ENCODE measurements at regions not wholly inside any gene's neighbourhood (a gene's known extent, or its start where the extent isn't known, plus 50 kb on each side); places are given as distances from the start of the nearest gene placed in this dataset.

- FAIRE-seq (no peak), DNase-seq (ENCODE audit: low read depth in 1 of 2, low spot score in 1 of 2) (no peak), ATAC-seq (no peak)
- WGBS (ENCODE audit: missing lambda C conversion rate), result 84% methylated on average over 1 of the region's 1 CpG
- TF ChIP-seq TP53 (CRISPR knock-in tag; IDR thresholded peaks at IDR 0.05), result no peak
- TF ChIP-seq ZNF302 (CRISPR knock-in tag; IDR thresholded peaks at IDR 0.05), result no peak
- TF ChIP-seq EHF (CRISPR knock-in tag; IDR thresholded peaks at IDR 0.05), result no peak
- TF ChIP-seq JUN (IDR thresholded peaks at IDR 0.05), result no peak
- no peak for TF ChIP-seq RNF2 (IDR thresholded peaks at IDR 0.05; ENCODE audit: borderline replicate concordance, low read depth)
- no peak for TF ChIP-seq NPAS2 (CRISPR knock-in tag; IDR thresholded peaks at IDR 0.05; ENCODE audit: borderline replicate concordance)
- no peak for TF ChIP-seq MAFK (IDR thresholded peaks at IDR 0.05; ENCODE audit: partially characterized antibody)
- TF ChIP-seq HDAC2 (IDR thresholded peaks at IDR 0.05), result no peak
- TF ChIP-seq HMGXB4 (CRISPR knock-in tag; IDR thresholded peaks at IDR 0.05; ENCODE audit: borderline replicate concordance), result no peak
- TF ChIP-seq PHF8 (IDR thresholded peaks at IDR 0.05; ENCODE audit: borderline replicate concordance, low read depth), result no peak
- TF ChIP-seq BCL3 (IDR thresholded peaks at IDR 0.05), result no peak
- no peak for TF ChIP-seq CBX8 (IDR thresholded peaks at IDR 0.05)
- TF ChIP-seq USF2 (IDR thresholded peaks at IDR 0.05), result no peak
- Histone ChIP-seq H3K4me2 (no peak overlapping the region), H3K9me3 (peaks cover 46% of the 10 kb centered on the region), H3K27ac (peak overlapping the region in 1 of 2 experiments; percentile 82; a peak in 4 of 6 replicates), H3K4me1 (no peaks in the 10 kb centered on the region), H3K4me3 (no peak overlapping the region)
- CTCF ChIA-PET, result no interaction called here
- POLR2A ChIA-PET, result no interaction called here
These were observed 473.4 kb upstream of the PAPPA start for GRCh38 chr9:115680231-115680630.

- Histone ChIP-seq H3K4me2 (no peak overlapping the region), H3K4me1 (no peaks in the 10 kb centered on the region), H3K9me3 (peaks cover 38% of the 10 kb centered on the region), H3K27ac (no peak overlapping the region), H3K4me3 (no peak overlapping the region)
- CTCF ChIA-PET, result interaction anchor here (1.1 kb wide), 1 partner anchor 88 kb away, joined by 4 read pairs; no protein-coding TSS in a partner anchor
- POLR2A ChIA-PET, result no interaction called here
- TF ChIP-seq ZNF302 (CRISPR knock-in tag; IDR thresholded peaks at IDR 0.05), result no peak
- no peak for TF ChIP-seq ESRRA (IDR thresholded peaks at IDR 0.05; ENCODE audit: borderline replicate concordance, low read length)
- no peak for TF ChIP-seq SMC3 (IDR thresholded peaks at IDR 0.05)
- TF ChIP-seq EHF (CRISPR knock-in tag; IDR thresholded peaks at IDR 0.05), result no peak
- TF ChIP-seq CEBPB (IDR thresholded peaks at IDR 0.05), result no peak
- TF ChIP-seq NFE2L2 (conservative IDR thresholded peaks at IDR 0.05; ENCODE audit: low read length), result no peak
- no peak for TF ChIP-seq RNF2 (IDR thresholded peaks at IDR 0.05; ENCODE audit: borderline replicate concordance, low read depth)
- no peak for TF ChIP-seq JUN (IDR thresholded peaks at IDR 0.05)
- TF ChIP-seq TP53 (CRISPR knock-in tag; IDR thresholded peaks at IDR 0.05), result no peak
- TF ChIP-seq RFX5 (IDR thresholded peaks at IDR 0.05), result no peak
- no peak for TF ChIP-seq FOXS1 (CRISPR knock-in tag; IDR thresholded peaks at IDR 0.05)
- no peak for TF ChIP-seq NPAS2 (CRISPR knock-in tag; IDR thresholded peaks at IDR 0.05; ENCODE audit: borderline replicate concordance)
- ATAC-seq (no peak), FAIRE-seq (peak; percentile 18), DNase-seq (ENCODE audit: low read depth in 1 of 2, low spot score in 1 of 2) (no peak)
- WGBS (ENCODE audit: missing lambda C conversion rate), result 90% methylated on average over 3 of the region's 3 CpGs
These were observed 472.0 kb upstream of the PAPPA start for GRCh38 chr9:115681585-115681984.

GRCh38 chr9:115686069-115686468 is 467.5 kb upstream of the PAPPA start:
- H3K9me3 ChIP-seq, result peaks cover 32% of the 10 kb centered on the region
- WGBS (ENCODE audit: missing lambda C conversion rate), result 47% methylated on average over 1 of the region's 1 CpG
- ChIA-PET POLR2A (no interaction called here), CTCF (no interaction called here)
- FAIRE-seq (no peak), DNase-seq (ENCODE audit: low read depth in 1 of 2, low spot score in 1 of 2) (no peak), ATAC-seq (no peak)
- H3K4me3 ChIP-seq, result no peak overlapping the region
- H3K4me2 ChIP-seq, result no peak overlapping the region
- no peak for TF ChIP-seq FOSB (CRISPR knock-in tag; IDR thresholded peaks at IDR 0.05)
- peak; percentile 85 for TF ChIP-seq NFE2L2 (conservative IDR thresholded peaks at IDR 0.05; ENCODE audit: low read length)
- peak; percentile 57 for TF ChIP-seq MAFK (IDR thresholded peaks at IDR 0.05; ENCODE audit: partially characterized antibody)
- H3K4me1 ChIP-seq, result peaks cover 6% of the 10 kb centered on the region; the same call in 2 of the 3 replicates
- H3K27ac ChIP-seq, result no peak overlapping the region; a peak in 1 of 6 replicates
